T-helper 2 cell treated with Interferon-gamma antibody and Interleukin-4, amounts not matched to agents 5 μg/mL and 100 μg/mL, for 36 hours (primary cell): ENCODE measurements at regions not wholly inside any gene's neighbourhood (a gene's known extent, or its start where the extent isn't known, plus 50 kb on each side); places are given as distances from the start of the nearest gene placed in this dataset.
"Not testable (repeated sequence)": the region's sequence is repeated elsewhere in the genome, so short reads cannot be mapped to it uniquely, and the experiment has no call there.

Experiments used
- DNase-seq: peaks from one replicate; pipeline ENCODE4 v3.0.0; 2021; ENCODE audit warnings: low spot score
- H3K27ac Mint-ChIP-seq: one replicate; pipeline ENCODE4 v1.8.0; 2021; ENCODE audit warnings: mild to moderate bottlenecking, mixed read lengths
- H3K27me3 Mint-ChIP-seq: one replicate; pipeline ENCODE4 v1.8.0; 2021; ENCODE audit warnings: low read depth, mixed read lengths
- H3K36me3 Mint-ChIP-seq: one replicate; pipeline ENCODE4 v1.8.0; 2021; ENCODE audit warnings: low read depth, mixed read lengths
- H3K4me1 Mint-ChIP-seq: one replicate; pipeline ENCODE4 v1.8.0; 2021; ENCODE audit warnings: low read depth, mixed read lengths
- H3K4me3 Mint-ChIP-seq: one replicate; pipeline ENCODE4 v1.8.0; 2022; ENCODE audit warnings: mild to moderate bottlenecking, moderate library complexity, mixed read lengths
- H3K9me3 Mint-ChIP-seq: one replicate; pipeline ENCODE4 v1.8.0; 2021; ENCODE audit warnings: mixed read lengths

DNA sequence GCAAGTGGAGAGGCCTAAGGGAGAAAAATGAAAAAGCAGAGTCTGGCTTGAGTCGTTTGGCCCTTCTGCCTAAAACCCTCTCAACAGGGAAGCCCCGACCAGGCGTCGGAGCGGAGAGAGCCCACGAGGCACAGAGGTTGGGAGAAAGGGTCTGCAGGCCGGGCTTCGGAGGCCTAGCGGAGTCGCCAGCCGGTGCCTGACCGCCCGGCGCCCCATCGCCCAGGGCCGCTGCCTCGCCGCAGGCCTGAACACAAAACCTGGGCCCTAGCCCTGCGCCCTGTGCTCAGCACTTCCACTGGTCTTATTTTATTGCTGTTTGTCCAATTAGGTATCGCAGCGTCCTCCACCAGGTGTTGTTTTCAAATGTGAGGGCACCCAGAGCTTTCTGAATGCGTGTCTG is 970.0 kb upstream of the DEFB115 start:
- Mint-ChIP-seq H3K27ac (peak overlapping the region; percentile 31), H3K4me1 (peaks cover 30% of the 10 kb centered on the region)
- not testable (repeated sequence) for H3K9me3 Mint-ChIP-seq, DNase-seq, H3K27me3 Mint-ChIP-seq, H3K4me3 Mint-ChIP-seq, H3K36me3 Mint-ChIP-seq

DNA sequence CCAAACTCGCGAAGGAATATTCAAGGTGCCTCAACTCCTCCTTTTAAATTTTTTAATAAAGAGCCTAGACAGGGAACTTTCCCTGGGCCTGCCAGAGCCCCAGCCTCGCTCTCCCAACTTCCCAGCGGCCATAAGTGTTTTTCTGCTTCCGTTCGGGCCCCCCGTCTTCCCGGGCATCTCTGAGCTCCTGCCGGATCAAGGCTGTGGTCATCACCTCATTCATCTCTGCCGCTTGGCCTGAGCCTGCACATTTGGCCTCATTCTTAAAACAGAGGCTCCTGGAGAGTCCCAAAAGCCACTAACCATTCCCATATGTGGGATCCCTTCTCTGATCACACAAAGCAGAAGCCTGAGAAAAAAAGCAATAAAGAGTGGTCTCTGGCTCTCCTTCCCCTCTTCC is 969.1 kb upstream of the DEFB115 start:
- Mint-ChIP-seq H3K27ac (peak overlapping the region; percentile 93), H3K27me3 (no peaks in the 10 kb centered on the region), H3K9me3 (no peaks in the 10 kb centered on the region), H3K4me1 (peaks cover 25% of the 10 kb centered on the region), H3K4me3 (no peak overlapping the region), H3K36me3 (peaks cover 2% of the 10 kb centered on the region)
- no peak for DNase-seq

DNA sequence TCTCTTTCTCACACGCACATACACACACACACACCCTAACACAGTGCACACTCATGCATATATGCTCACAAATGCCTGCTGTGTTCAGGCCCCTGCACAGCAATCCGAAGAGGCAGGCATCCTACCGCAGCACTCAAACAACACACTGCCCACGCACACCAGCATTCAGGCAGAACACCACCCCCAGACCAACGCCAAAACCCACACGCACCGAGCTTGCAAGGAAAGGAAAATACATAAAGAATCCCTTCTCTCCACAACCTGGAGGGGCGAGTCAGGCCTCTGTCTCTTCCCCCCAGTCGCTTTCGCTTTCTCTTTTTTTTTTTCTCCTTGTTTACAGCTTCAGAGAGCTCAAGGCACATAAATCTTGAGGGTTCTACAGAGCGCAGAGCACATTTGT is 968.4 kb upstream of the DEFB115 start:
- H3K27ac Mint-ChIP-seq = peak overlapping the region; percentile 93
- H3K36me3 Mint-ChIP-seq, H3K9me3 Mint-ChIP-seq, H3K27me3 Mint-ChIP-seq: not testable (repeated sequence)
- DNase-seq = peak; percentile 52
- H3K4me3 Mint-ChIP-seq = peak overlapping the region; percentile 94
- H3K4me1 Mint-ChIP-seq = peaks cover 22% of the 10 kb centered on the region

DNA sequence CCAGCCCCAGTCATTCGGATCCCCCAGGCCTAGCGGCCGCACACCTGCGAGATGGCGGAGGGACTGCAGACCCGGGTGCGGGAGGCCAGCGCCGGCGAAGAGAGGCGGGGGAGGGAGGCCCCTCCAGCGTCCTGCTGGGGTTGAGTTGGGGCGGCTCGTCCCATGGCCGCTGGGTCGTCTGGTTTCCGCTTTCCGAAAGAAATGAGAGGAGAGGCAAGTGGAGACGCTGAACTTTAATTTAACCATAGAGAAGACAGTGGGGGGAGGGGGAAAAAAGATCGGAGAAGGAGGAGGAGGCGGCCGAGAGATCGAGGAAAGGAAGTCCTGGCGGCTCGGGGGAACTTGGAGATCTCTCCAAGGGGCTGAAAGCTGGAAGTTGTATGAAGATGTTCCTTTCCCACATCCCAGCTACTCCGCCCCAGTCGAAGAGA is 967.7 kb upstream of the DEFB115 start:
- peak overlapping the region; percentile 93 for H3K27ac Mint-ChIP-seq
- peaks cover 19% of the 10 kb centered on the region for H3K4me1 Mint-ChIP-seq
- not testable (repeated sequence) for H3K9me3 Mint-ChIP-seq, H3K36me3 Mint-ChIP-seq, H3K27me3 Mint-ChIP-seq
- peak; percentile 31 for DNase-seq
- H3K4me3 Mint-ChIP-seq = peak overlapping the region; percentile 94

DNA sequence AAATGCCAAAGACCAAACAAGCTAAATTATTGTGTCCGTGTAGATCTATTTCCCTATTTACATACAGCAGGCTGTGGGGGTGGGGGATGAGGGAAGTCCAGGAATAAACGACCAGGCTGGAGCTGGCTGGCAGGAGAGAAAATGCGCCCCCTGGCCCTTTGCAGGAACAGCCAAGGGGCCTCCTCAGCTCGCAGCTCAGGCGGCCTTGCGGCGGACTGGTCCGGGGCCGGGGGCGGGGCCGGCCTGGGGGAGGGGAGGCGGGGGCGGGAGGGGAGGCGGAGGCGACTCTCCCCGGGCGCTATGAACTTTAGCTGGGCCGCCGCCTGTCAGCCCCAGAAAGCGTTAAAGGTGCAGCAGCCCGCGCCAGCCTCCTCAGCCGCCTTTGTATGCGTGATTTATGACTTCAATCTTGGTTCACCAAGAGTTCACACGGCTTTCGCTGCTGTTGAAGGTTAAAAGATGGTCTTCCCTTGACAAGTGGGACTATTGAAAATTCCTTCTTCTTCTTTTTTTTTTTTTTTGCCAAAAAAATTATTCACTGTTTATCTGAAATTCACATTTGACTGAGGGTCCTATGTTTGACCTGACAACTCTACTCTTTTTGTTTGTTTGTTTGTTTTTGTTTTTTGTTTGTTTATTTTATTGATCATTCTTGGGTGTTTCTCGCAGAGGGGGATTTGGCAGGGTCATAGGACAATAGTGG is 967.0 kb upstream of the DEFB115 start:
- not testable (repeated sequence) for H3K36me3 Mint-ChIP-seq, H3K27me3 Mint-ChIP-seq, H3K9me3 Mint-ChIP-seq
- peaks cover 19% of the 10 kb centered on the region for H3K4me1 Mint-ChIP-seq
- peak overlapping the region; percentile 93 for H3K27ac Mint-ChIP-seq
- peak overlapping the region; percentile 94 for H3K4me3 Mint-ChIP-seq
- peak; percentile 14 for DNase-seq

DNA sequence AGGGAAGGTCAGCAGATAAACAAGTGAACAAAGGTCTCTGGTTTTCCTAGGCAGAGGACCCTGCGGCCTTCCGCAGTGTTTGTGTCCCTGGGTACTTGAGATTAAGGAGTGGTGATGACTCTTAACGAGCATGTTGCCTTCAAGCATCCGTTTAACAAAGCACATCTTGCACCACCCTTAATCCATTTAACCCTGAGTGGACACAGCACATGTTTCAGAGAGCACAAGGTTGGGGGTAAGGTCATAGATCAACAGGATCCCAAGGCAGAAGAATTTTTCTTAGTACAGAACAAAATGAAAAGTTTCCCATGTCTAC is 966.4 kb upstream of the DEFB115 start:
- not testable (repeated sequence) for H3K9me3 Mint-ChIP-seq, H3K27me3 Mint-ChIP-seq, DNase-seq, H3K36me3 Mint-ChIP-seq
- H3K27ac Mint-ChIP-seq = peak overlapping the region; percentile 72
- peaks cover 19% of the 10 kb centered on the region for H3K4me1 Mint-ChIP-seq
- H3K4me3 Mint-ChIP-seq = peak overlapping the region; percentile 75

DNA sequence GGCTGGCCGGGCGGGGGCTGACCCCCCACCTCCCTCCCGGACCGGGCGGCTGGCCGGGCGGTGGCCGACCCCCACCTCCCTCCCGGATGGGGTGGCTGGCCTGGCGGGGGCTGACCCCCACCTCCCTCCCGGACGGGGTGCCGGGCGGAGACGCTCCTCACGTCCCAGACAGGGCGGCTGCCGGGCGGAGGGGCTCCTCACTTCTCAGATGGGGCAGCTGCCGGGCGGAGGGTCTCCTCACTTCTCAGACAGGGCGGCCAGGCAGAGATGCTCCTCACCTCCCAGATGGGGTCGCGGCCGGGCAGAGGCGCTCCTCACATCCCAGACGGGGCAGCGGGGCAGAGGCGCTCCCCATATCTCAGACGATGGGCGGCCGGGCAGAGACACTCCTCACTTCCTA is 965.8 kb upstream of the DEFB115 start:
- Mint-ChIP-seq H3K4me1 (peaks cover 19% of the 10 kb centered on the region), H3K27me3 (peaks cover 13% of the 10 kb centered on the region)
- H3K4me3 Mint-ChIP-seq, H3K9me3 Mint-ChIP-seq, H3K36me3 Mint-ChIP-seq, DNase-seq, H3K27ac Mint-ChIP-seq: not testable (repeated sequence)

DNA sequence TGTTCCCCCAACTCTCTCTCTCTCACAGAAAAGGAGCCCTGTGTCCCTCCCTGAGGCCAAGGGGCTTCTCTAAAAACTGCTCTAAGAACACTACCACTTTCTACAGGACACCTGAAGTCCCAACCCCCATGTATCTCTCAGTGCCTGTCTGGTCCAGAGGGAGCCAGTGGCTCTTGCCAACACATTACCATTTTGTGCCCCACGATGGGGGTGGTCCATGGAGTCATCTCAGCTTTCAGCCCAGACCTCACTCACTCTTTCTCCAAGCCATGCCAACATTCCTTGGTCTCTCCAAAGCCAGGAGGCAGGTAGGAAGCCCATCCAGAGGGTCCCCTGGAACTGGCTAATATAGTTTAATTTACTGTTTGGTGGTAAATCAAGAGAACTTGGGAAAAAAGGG is 962.1 kb upstream of the DEFB115 start:
- DNase-seq, H3K36me3 Mint-ChIP-seq, H3K4me3 Mint-ChIP-seq, H3K4me1 Mint-ChIP-seq, H3K27ac Mint-ChIP-seq, H3K9me3 Mint-ChIP-seq: not testable (repeated sequence)
- H3K27me3 Mint-ChIP-seq = peaks cover 26% of the 10 kb centered on the region

DNA sequence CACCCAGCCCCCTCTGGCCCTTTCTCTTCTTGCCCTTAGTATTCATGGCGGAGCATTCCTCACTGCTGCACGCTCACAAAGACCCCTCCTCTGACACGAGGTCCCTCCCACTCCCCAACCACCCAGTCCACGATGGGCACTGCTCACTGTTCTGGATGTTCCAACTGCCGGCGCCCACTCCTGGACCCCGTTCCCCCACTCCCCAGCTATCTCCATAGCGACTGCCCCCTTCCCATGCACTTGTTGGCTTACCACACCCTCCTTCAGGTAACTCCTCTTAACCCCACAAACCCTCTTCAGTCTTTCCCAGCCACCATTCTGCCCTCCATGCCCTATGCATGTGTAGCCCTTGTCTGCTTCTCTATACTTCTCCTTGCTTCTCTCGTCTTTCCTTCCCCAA is 961.5 kb upstream of the DEFB115 start:
- not testable (repeated sequence) for H3K4me3 Mint-ChIP-seq, H3K9me3 Mint-ChIP-seq, H3K4me1 Mint-ChIP-seq, H3K27ac Mint-ChIP-seq, H3K36me3 Mint-ChIP-seq, DNase-seq
- H3K27me3 Mint-ChIP-seq = peaks cover 29% of the 10 kb centered on the region

DNA sequence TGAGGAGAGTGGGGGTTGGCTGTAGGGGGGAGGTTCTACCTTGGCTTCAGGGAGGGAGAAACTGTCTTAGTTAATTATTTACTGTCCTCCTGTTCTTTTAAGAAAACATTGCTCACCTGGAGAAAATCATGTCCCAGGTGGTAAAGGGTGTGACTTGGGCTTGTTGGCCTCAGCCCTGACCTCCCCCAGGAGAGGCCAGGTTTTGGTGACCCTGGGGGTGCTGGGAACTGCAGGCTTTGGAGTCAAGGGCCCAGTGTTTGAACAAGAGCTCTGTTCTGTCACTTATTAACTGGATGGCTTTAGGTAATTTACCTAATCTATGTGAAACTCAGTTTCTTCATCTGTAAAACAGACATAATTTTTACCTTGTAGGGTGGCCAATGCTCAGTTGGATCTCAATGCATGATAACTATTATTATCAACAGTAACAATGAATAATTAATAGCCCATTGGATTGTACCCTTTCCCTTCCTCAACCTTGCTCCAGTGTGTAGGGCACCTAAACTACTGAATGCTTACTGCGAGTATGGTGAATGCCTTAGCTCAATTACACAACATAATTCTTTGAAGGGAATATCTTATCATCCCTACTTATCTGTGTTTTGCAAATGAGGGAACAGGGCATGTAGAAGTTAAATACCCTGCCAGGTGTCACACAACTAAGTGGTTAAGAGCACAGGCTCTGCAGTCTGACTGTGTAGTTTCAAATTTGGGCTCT is 959.4 kb upstream of the DEFB115 start:
- not testable (repeated sequence) for DNase-seq, H3K27ac Mint-ChIP-seq, H3K9me3 Mint-ChIP-seq, H3K4me3 Mint-ChIP-seq, H3K36me3 Mint-ChIP-seq
- peaks cover 31% of the 10 kb centered on the region for H3K27me3 Mint-ChIP-seq
- peaks cover 13% of the 10 kb centered on the region for H3K4me1 Mint-ChIP-seq

DNA sequence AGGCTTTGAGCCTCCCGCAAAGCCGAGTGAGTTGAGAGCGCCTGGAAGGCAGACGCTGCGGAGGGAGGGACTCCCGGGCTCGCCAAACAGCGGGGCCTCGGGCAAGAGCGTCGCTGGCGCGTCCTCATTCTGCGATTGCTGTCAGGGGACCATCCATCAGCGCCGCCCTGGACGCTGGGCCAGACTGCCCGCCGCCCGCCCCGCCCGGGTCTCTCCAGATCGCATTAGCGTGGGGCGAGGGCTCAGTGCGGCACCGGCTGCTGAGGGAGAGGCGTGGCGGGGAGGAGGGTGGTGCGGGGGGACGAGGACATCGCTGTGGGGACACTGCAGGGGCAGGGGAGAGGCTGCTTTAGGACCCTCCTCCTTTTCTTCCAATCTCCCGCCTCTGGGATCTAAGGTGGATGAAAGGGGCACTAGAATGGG is 957.2 kb upstream of the DEFB115 start:
- not testable (repeated sequence) for H3K27ac Mint-ChIP-seq, DNase-seq, H3K9me3 Mint-ChIP-seq, H3K36me3 Mint-ChIP-seq
- Mint-ChIP-seq H3K4me3 (peak overlapping the region; percentile 60), H3K4me1 (peaks cover 13% of the 10 kb centered on the region), H3K27me3 (peaks cover 26% of the 10 kb centered on the region)

DNA sequence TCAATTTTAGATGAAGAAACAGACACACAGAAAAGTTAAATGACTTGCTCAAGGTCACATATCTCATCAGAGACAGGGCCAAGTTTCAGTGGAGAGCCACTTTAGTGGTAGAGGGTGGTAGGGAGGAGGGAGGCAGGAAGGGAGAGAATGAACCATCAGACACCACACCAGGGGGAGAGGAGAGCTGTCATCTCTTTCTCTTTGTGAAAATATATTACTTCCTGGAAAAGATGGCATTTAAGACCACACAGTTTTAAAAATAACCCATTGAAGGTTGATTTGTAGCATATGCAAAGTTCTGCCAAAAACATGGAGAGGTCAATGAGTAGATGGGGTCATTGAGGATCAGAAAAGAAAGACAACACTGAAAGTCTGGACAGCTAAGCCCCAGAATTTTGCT is 954.7 kb upstream of the DEFB115 start:
- Mint-ChIP-seq H3K4me1 (peaks cover 13% of the 10 kb centered on the region), H3K27me3 (peaks cover 18% of the 10 kb centered on the region)
- H3K27ac Mint-ChIP-seq, H3K4me3 Mint-ChIP-seq, H3K36me3 Mint-ChIP-seq, DNase-seq, H3K9me3 Mint-ChIP-seq: not testable (repeated sequence)

DNA sequence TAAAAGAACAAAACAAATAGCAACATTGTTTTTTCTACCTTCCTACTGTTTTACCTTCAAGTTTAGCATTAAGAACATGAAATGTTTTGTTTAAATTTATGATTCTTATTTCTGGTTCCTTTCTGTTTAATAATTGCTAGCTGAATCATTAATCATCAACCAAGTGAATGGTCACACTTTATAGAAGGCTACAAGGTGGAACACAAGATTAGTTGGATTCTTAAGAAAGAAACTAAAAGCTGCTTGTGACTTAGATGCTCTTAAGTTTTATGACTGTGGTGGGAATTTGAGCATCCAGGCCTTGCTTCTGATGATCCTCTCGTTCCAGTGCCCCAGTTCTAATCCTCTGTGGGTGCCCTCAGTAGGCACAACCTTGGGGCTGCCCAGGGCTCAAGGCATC is 947.5 kb upstream of the DEFB115 start:
- H3K27ac Mint-ChIP-seq, H3K4me3 Mint-ChIP-seq, H3K4me1 Mint-ChIP-seq, H3K9me3 Mint-ChIP-seq, H3K36me3 Mint-ChIP-seq, DNase-seq, H3K27me3 Mint-ChIP-seq: not testable (repeated sequence)

DNA sequence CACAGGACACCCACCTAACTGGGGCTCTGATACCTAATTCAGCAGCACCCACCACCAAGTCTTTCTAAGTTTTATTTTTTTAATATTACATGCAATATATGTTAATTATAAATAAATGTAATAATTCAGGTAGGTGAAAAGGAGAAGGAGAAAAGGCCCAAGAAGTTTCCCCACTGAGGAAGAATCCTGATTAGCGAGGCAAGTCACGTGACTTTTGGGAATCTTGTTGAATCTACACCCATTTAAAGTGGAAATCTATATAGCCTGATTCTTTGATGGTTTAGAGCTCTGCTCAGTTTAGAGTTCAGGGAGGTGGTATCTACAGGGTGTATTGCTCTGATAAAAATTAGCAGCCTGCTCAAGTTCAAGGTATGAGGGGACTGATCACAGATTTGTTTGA is 947.1 kb upstream of the DEFB115 start:
- not testable (repeated sequence) for H3K4me3 Mint-ChIP-seq, H3K27ac Mint-ChIP-seq, H3K4me1 Mint-ChIP-seq, H3K36me3 Mint-ChIP-seq, DNase-seq, H3K27me3 Mint-ChIP-seq, H3K9me3 Mint-ChIP-seq

DNA sequence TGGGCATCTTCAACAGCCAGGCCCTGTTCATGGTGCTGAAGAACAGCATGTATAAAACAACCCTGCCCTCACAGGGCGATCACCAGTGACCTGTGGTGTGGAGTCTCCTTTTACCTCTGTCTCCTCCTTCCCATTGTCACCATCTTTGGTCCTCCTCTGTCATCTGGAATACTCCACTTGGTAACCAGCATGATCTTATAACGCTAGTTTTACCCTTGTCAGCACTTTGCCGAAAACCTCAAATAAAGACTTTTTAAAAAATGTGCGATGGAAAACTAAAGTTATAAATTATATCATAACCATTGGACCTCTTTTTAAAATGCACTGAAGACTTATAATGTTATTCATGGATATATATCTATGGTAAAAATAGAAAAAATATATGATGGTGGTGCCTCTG is 945.2 kb upstream of the DEFB115 start:
- not testable (repeated sequence) for H3K9me3 Mint-ChIP-seq, H3K4me1 Mint-ChIP-seq, DNase-seq, H3K36me3 Mint-ChIP-seq, H3K27ac Mint-ChIP-seq, H3K4me3 Mint-ChIP-seq
- H3K27me3 Mint-ChIP-seq = peaks cover 16% of the 10 kb centered on the region
